Naive B cell (primary cell): ENCODE measurements at regions not wholly inside any gene's neighbourhood (a gene's known extent, or its start where the extent isn't known, plus 50 kb on each side); places are given as distances from the start of the nearest gene placed in this dataset.

ENCODE experiments used
- ATAC-seq, 2 donors: fragments of 150-1000 bp; cut with Tn5 transposase; 2 replicates each; pipeline ENCODE4 v1.10.0; 2021; ENCODE audit warnings: low read depth in 2 of 2, mild to moderate bottlenecking in 2 of 2, moderate library complexity in 2 of 2
- DNase-seq: peaks from one replicate; pipeline ENCODE4 v3.0.0; 2022
- H3K27ac Mint-ChIP-seq, 6 donors: one replicate each; pipeline ENCODE4 v1.8.0; 2020 to 2022; ENCODE audit warnings: mild to moderate bottlenecking in 6 of 6, mixed read lengths in 6 of 6, moderate library complexity in 5 of 6, inconsistent platforms in 2 of 6
- H3K27me3 Mint-ChIP-seq, 3 donors: one replicate each; pipeline ENCODE4 v1.8.0; 2021 to 2022; ENCODE audit warnings: mixed read lengths in 3 of 3, mild to moderate bottlenecking in 1 of 3
- H3K36me3 Mint-ChIP-seq, 2 donors: one replicate each; pipeline ENCODE4 v1.8.0; 2020 to 2022; ENCODE audit warnings: mixed read lengths in 2 of 2, inconsistent platforms in 1 of 2, mild to moderate bottlenecking in 1 of 2
- H3K4me1 Mint-ChIP-seq, 3 donors: one replicate each; pipeline ENCODE4 v1.8.0; 2020 to 2022; ENCODE audit warnings: mixed read lengths in 3 of 3, inconsistent platforms in 1 of 3, mild to moderate bottlenecking in 1 of 3, moderate library complexity in 1 of 3
- H3K4me3 Mint-ChIP-seq, 8 donors: one replicate each; pipeline ENCODE4 v1.8.0; 2020 to 2022; ENCODE audit warnings: mild to moderate bottlenecking in 8 of 8, mixed read lengths in 8 of 8, moderate library complexity in 8 of 8, inconsistent platforms in 2 of 8
- H3K9me3 Mint-ChIP-seq, 7 donors: one replicate each; pipeline ENCODE4 v1.8.0; 2020 to 2022; ENCODE audit warnings: mixed read lengths in 7 of 7, mild to moderate bottlenecking in 5 of 7, inconsistent platforms in 2 of 7, moderate library complexity in 1 of 7

- ATAC-seq (no peak), DNase-seq (no peak)
- Mint-ChIP-seq H3K4me1 (no peaks in the 10 kb centered on the region), H3K36me3 (no peaks in the 10 kb centered on the region), H3K9me3 (peaks cover 0 to 3% (median 0%) of the 10 kb centered on the region in 7 donors), H3K27ac (no peak overlapping the region), H3K4me3 (no peak overlapping the region), H3K27me3 (peaks cover 0 to 7% (median 0%) of the 10 kb centered on the region in 3 donors)
Measured at GRCh38 chrX:43313035-43313434, 343.1 kb upstream of the MAOA start.

GRCh38 chrX:43314525-43314924 is 341.6 kb upstream of the MAOA start:
- H3K27ac Mint-ChIP-seq: no peak overlapping the region
- peaks cover 0 to 7% (median 0%) of the 10 kb centered on the region in 3 donors for H3K27me3 Mint-ChIP-seq

GRCh38 chrX:43315622-43316021 is 340.5 kb upstream of the MAOA start:
- Mint-ChIP-seq H3K4me3 (no peak overlapping the region), H3K27ac (no peak overlapping the region), H3K27me3 (peaks cover 0 to 7% (median 0%) of the 10 kb centered on the region in 3 donors), H3K4me1 (no peaks in the 10 kb centered on the region), H3K9me3 (peaks cover 0 to 3% (median 0%) of the 10 kb centered on the region in 7 donors), H3K36me3 (no peaks in the 10 kb centered on the region)
- no peak for DNase-seq
- ATAC-seq: no peak

More at GRCh38 chrX:43314525-43314924, 341.6 kb upstream of the MAOA start:
- Mint-ChIP-seq H3K4me1 (no peaks in the 10 kb centered on the region), H3K4me3 (no peak overlapping the region), H3K36me3 (no peaks in the 10 kb centered on the region), H3K9me3 (peaks cover 0 to 3% (median 0%) of the 10 kb centered on the region in 7 donors)
- ATAC-seq (no peak), DNase-seq (no peak)

GRCh38 chrX:43316146-43316545 is 340.0 kb upstream of the MAOA start:
- Mint-ChIP-seq H3K4me1 (no peaks in the 10 kb centered on the region), H3K36me3 (no peaks in the 10 kb centered on the region), H3K9me3 (peaks cover 0 to 4% (median under 1%) of the 10 kb centered on the region in 7 donors), H3K27ac (no peak overlapping the region), H3K4me3 (no peak overlapping the region), H3K27me3 (peaks cover 0 to 7% (median 0%) of the 10 kb centered on the region in 3 donors)
- ATAC-seq (no peak), DNase-seq (no peak)

GRCh38 chrX:43317378-43317777 is 338.7 kb upstream of the MAOA start:
- DNase-seq (no peak), ATAC-seq (no peak)
- Mint-ChIP-seq H3K9me3 (peaks cover 0 to 17% (median 4%) of the 10 kb centered on the region in 7 donors), H3K27me3 (peaks cover 0 to 2% (median 0%) of the 10 kb centered on the region in 3 donors), H3K4me1 (no peaks in the 10 kb centered on the region), H3K27ac (no peak overlapping the region), H3K4me3 (no peak overlapping the region), H3K36me3 (no peaks in the 10 kb centered on the region)

GRCh38 chrX:43328358-43328946 is 327.6 kb upstream of the MAOA start:
- H3K4me1 Mint-ChIP-seq: peaks cover 0 to 3% (median 0%) of the 10 kb centered on the region in 3 donors
- no peak for ATAC-seq
- no peaks in the 10 kb centered on the region for H3K27me3 Mint-ChIP-seq
- peaks cover 6 to 33% of the 10 kb centered on the region in 2 donors for H3K36me3 Mint-ChIP-seq
- H3K27ac Mint-ChIP-seq: no peak overlapping the region
- peaks cover 6 to 67% (median 36%) of the 10 kb centered on the region in 7 donors for H3K9me3 Mint-ChIP-seq
- no peak overlapping the region for H3K4me3 Mint-ChIP-seq
- no peak for DNase-seq

- Mint-ChIP-seq H3K27ac (peak overlapping the region in 1 of 6 donors; percentile 52), H3K36me3 (peaks cover 0 to 8% of the 10 kb centered on the region in 2 donors), H3K4me3 (no peak overlapping the region), H3K9me3 (peaks cover 0 to 40% (median 17%) of the 10 kb centered on the region in 7 donors), H3K4me1 (peaks cover 0 to 3% (median 3%) of the 10 kb centered on the region in 3 donors), H3K27me3 (no peaks in the 10 kb centered on the region)
- DNase-seq (no peak), ATAC-seq (no peak)
Measured at GRCh38 chrX:43333543-43333942, 322.6 kb upstream of the MAOA start.

GRCh38 chrX:43345166-43345565 is 310.9 kb upstream of the MAOA start:
- peak overlapping the region in 5 of 8 donors; percentile 2 to 69 (median 50) for H3K4me3 Mint-ChIP-seq
- H3K27me3 Mint-ChIP-seq: no peaks in the 10 kb centered on the region
- H3K9me3 Mint-ChIP-seq: peaks cover 0 to 8% (median 0%) of the 10 kb centered on the region in 7 donors
- H3K27ac Mint-ChIP-seq: peak overlapping the region in 1 of 6 donors; percentile 34
- no peak for DNase-seq
- H3K36me3 Mint-ChIP-seq: no peaks in the 10 kb centered on the region
- H3K4me1 Mint-ChIP-seq: peaks cover 26 to 42% (median 40%) of the 10 kb centered on the region in 3 donors
- ATAC-seq: no peak

- Mint-ChIP-seq H3K36me3 (no peaks in the 10 kb centered on the region), H3K27me3 (no peaks in the 10 kb centered on the region), H3K27ac (no peak overlapping the region), H3K4me3 (no peak overlapping the region), H3K9me3 (peaks cover 0 to 8% (median 0%) of the 10 kb centered on the region in 7 donors), H3K4me1 (peaks cover 25 to 32% (median 32%) of the 10 kb centered on the region in 3 donors)
- no peak for DNase-seq
- ATAC-seq: peak in 1 of 2 donors; percentile 28
Measured at GRCh38 chrX:43349363-43349762, 306.7 kb upstream of the MAOA start.

GRCh38 chrX:43350935-43351334 is 305.2 kb upstream of the MAOA start:
- H3K9me3 Mint-ChIP-seq: peaks cover 0 to 8% (median 0%) of the 10 kb centered on the region in 7 donors
- H3K4me3 Mint-ChIP-seq: no peak overlapping the region
- H3K36me3 Mint-ChIP-seq: no peaks in the 10 kb centered on the region
- peaks cover 15 to 18% (median 17%) of the 10 kb centered on the region in 3 donors for H3K4me1 Mint-ChIP-seq
- H3K27ac Mint-ChIP-seq: no peak overlapping the region
- ATAC-seq (no peak), DNase-seq (no peak)
- no peaks in the 10 kb centered on the region for H3K27me3 Mint-ChIP-seq

- ATAC-seq: no peak
- Mint-ChIP-seq H3K27ac (no peak overlapping the region), H3K36me3 (no peaks in the 10 kb centered on the region), H3K4me3 (no peak overlapping the region), H3K27me3 (no peaks in the 10 kb centered on the region), H3K9me3 (peaks cover 0 to 2% (median 0%) of the 10 kb centered on the region in 7 donors), H3K4me1 (no peaks in the 10 kb centered on the region)
- DNase-seq: no peak
Measured at GRCh38 chrX:43357741-43358140, 298.4 kb upstream of the MAOA start.

- H3K36me3 Mint-ChIP-seq: peaks cover 0 to 12% of the 10 kb centered on the region in 2 donors
- H3K27me3 Mint-ChIP-seq: peaks cover 0 to 16% (median 0%) of the 10 kb centered on the region in 3 donors
- H3K4me3 Mint-ChIP-seq: no peak overlapping the region
- peaks cover 4 to 32% (median 13%) of the 10 kb centered on the region in 7 donors for H3K9me3 Mint-ChIP-seq
- DNase-seq (no peak), ATAC-seq (no peak)
- peaks cover 0 to 3% (median 0%) of the 10 kb centered on the region in 3 donors for H3K4me1 Mint-ChIP-seq
- no peak overlapping the region for H3K27ac Mint-ChIP-seq
Measured at GRCh38 chrX:43373032-43373431, 283.1 kb upstream of the MAOA start.

- H3K4me1 Mint-ChIP-seq: peaks cover 0 to 3% (median 0%) of the 10 kb centered on the region in 3 donors
- no peak overlapping the region for H3K27ac Mint-ChIP-seq
- no peak overlapping the region for H3K4me3 Mint-ChIP-seq
- H3K9me3 Mint-ChIP-seq: peaks cover 3 to 22% (median 10%) of the 10 kb centered on the region in 7 donors
- peaks cover 0 to 14% (median 0%) of the 10 kb centered on the region in 3 donors for H3K27me3 Mint-ChIP-seq
- ATAC-seq: no peak
- peaks cover 0 to 8% of the 10 kb centered on the region in 2 donors for H3K36me3 Mint-ChIP-seq
- DNase-seq: no peak
Measured at GRCh38 chrX:43375136-43375535, 281.0 kb upstream of the MAOA start.

- Mint-ChIP-seq H3K27me3 (peaks cover 0 to 1% (median 0%) of the 10 kb centered on the region in 3 donors), H3K36me3 (peaks cover 4 to 5% of the 10 kb centered on the region in 2 donors), H3K9me3 (peaks cover 3 to 26% (median 13%) of the 10 kb centered on the region in 7 donors), H3K27ac (peak overlapping the region in 1 of 6 donors; percentile 92), H3K4me1 (no peaks in the 10 kb centered on the region), H3K4me3 (no peak overlapping the region)
- DNase-seq (no peak), ATAC-seq (no peak)
Measured at GRCh38 chrX:43380704-43381103, 275.4 kb upstream of the MAOA start.
